Esophagus squamous epithelium (tissue), 4 donors: ENCODE measurements at regions not wholly inside any gene's neighbourhood (a gene's known extent, or its start where the extent isn't known, plus 50 kb on each side); places are given as distances from the start of the nearest gene placed in this dataset.

ENCODE experiments used
- POLR2A ChIP-seq, 4 donors: fragments of 450-650 bp; IDR thresholded peaks; one replicate each; pipeline ENCODE4 v1.6.1; 2017; ENCODE audit warnings: antibody characterized with exemption in 4 of 4, mild to moderate bottlenecking in 4 of 4, moderate library complexity in 3 of 4
- TF ChIP-seq, protein P1 (sequence below), 6 experiments: fragments of 450-650 bp in 4 of 6; fragments of 200-600 bp in 2 of 6; sonication (generic) in 2 of 6; IDR thresholded peaks; one replicate each; pipeline ENCODE4 v1.5.1; 2016 to 2019; ENCODE audit warnings: antibody characterized with exemption in 6 of 6, mild to moderate bottlenecking in 4 of 6, moderate library complexity in 4 of 6

- TF ChIP-seq, protein P1, sequence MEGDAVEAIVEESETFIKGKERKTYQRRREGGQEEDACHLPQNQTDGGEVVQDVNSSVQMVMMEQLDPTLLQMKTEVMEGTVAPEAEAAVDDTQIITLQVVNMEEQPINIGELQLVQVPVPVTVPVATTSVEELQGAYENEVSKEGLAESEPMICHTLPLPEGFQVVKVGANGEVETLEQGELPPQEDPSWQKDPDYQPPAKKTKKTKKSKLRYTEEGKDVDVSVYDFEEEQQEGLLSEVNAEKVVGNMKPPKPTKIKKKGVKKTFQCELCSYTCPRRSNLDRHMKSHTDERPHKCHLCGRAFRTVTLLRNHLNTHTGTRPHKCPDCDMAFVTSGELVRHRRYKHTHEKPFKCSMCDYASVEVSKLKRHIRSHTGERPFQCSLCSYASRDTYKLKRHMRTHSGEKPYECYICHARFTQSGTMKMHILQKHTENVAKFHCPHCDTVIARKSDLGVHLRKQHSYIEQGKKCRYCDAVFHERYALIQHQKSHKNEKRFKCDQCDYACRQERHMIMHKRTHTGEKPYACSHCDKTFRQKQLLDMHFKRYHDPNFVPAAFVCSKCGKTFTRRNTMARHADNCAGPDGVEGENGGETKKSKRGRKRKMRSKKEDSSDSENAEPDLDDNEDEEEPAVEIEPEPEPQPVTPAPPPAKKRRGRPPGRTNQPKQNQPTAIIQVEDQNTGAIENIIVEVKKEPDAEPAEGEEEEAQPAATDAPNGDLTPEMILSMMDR (IDR thresholded peaks at IDR 0.05) = no peak
- TF ChIP-seq POLR2A (IDR thresholded peaks at IDR 0.05) = no peak
Measured at GRCh38 chr10:86603256-86603655, 51.1 kb upstream of the OPN4 start.
